ENCODE measurements at regions not wholly inside any gene's neighbourhood (a gene's known extent, or its start where the extent isn't known, plus 50 kb on each side); places are given as distances from the start of the nearest gene placed in this dataset.

GRCh38 chr2:52260904-52261303 is 1229.0 kb upstream of the NRXN1 start:
- TF ChIP-seq CTCF (IDR thresholded peaks at IDR 0.05 in 4 of 5, conservative IDR thresholded peaks at IDR 0.05 in 1 of 5) (no peak), POLR2A (IDR thresholded peaks at IDR 0.05) (no peak)

Data from gastrocnemius medialis (tissue), 4 donors.